A549 (cell line): ENCODE measurements at regions not wholly inside any gene's neighbourhood (a gene's known extent, or its start where the extent isn't known, plus 50 kb on each side); places are given as distances from the start of the nearest gene placed in this dataset.

Experiments
- ATAC-seq, 2 experiments: fragments of 200-7000 bp in 1 of 2; fragments of >200 bp in 1 of 2; cut with Nextera tagmentation in 1 of 2; cut with Tn5 transposase in 1 of 2; 3 replicates each; pipeline versions ENCODE4 v1.8.0 to v1.9.1; 2018 to 2020; ENCODE audit warnings: mild to moderate bottlenecking in 1 of 2, moderate library complexity in 1 of 2
- CTCF ChIA-PET: fragments of 300-600 bp; sonication (Branson Sonifier 250); formaldehyde crosslinking; extraction: SDS; loops from one replicate; lab custom pipeline; 2021; ENCODE audit warnings: antibody characterized with exemption, inconsistent platforms; lab: Yijun Ruan, JAX
- POLR2A ChIA-PET: fragments of 350-600 bp; formaldehyde crosslinking; extraction: SDS; loops from one replicate; lab custom pipeline; 2021; ENCODE audit warnings: antibody characterized with exemption, inconsistent platforms; lab: Yijun Ruan, JAX
- DNase-seq, 2 experiments: peaks; one replicate each; pipeline versions ENCODE4 v3.0.0 to v3.0.0-alpha.2; 2011 to 2016; ENCODE audit warnings: low read depth in 1 of 2, low spot score in 1 of 2
- FAIRE-seq: peaks from 2 replicates; lab custom pipeline; 2011; peaks lifted over from hg19 to GRCh38; lab: Jason Lieb, UNC
- H3K27ac ChIP-seq, 2 experiments: fragments of >200 bp; sonication (Bioruptor Twin); formaldehyde crosslinking; 3 replicates each; pipeline ENCODE4 v1.5.1; 2016 to 2017
- H3K4me1 ChIP-seq: fragments of >200 bp; sonication (Bioruptor Twin); formaldehyde crosslinking; 3 replicates; pipeline ENCODE4 v1.6.1; 2016
- H3K4me2 ChIP-seq: fragments of >200 bp; sonication (Bioruptor Twin); formaldehyde crosslinking; 3 replicates; pipeline ENCODE4 v1.6.1; 2016
- H3K4me3 ChIP-seq: fragments of >200 bp; sonication (Bioruptor Twin); formaldehyde crosslinking; 3 replicates; pipeline ENCODE4 v1.5.1; 2016
- H3K9me3 ChIP-seq: fragments of >200 bp; sonication (Bioruptor Twin); formaldehyde crosslinking; 3 replicates; pipeline ENCODE4 v1.6.1; 2016
- BCL3 ChIP-seq: fragments of >200 bp; sonication (Bioruptor Twin); formaldehyde crosslinking; IDR thresholded peaks from 3 replicates; pipeline ENCODE4 v1.6.1; 2016
- BHLHE40 ChIP-seq: IDR thresholded peaks from 2 replicates; pipeline ENCODE4 v1.6.1; 2012; ENCODE audit warnings: low read depth, low read length, inconsistent platforms
- CEBPB ChIP-seq, 2 experiments: fragments of >200 bp in 1 of 2; sonication (Bioruptor Twin) in 1 of 2; formaldehyde crosslinking in 1 of 2; IDR thresholded peaks; 2 replicates each; pipeline ENCODE4 v1.6.1; 2012 to 2016
- CHD2 ChIP-seq: fragments of 150-350 bp; IDR thresholded peaks from 2 replicates; pipeline ENCODE4 v1.6.1; 2014; ENCODE audit warnings: low read length; ENCODE audit not compliant: partially characterized antibody
- CHD4 ChIP-seq: fragments of 200-600 bp; sonication (generic); IDR thresholded peaks from 2 replicates; pipeline ENCODE4 v1.6.1; 2016; ENCODE audit warnings: antibody characterized with exemption, mild to moderate bottlenecking, borderline replicate concordance
- EHF ChIP-seq: fragments of 250-450 bp; sonication (Bioruptor Pico); IDR thresholded peaks from 2 replicates; pipeline ENCODE4 v1.5.0; 2020; ENCODE audit warnings: mild to moderate bottlenecking
- EHMT2 ChIP-seq: fragments of 200-600 bp; sonication (generic); IDR thresholded peaks from 2 replicates; pipeline ENCODE4 v1.6.1; 2016; ENCODE audit warnings: antibody characterized with exemption, low read depth, mild to moderate bottlenecking, moderate library complexity
- ELK1 ChIP-seq: fragments of 150-350 bp; IDR thresholded peaks from 2 replicates; pipeline ENCODE4 v1.6.1; 2014; ENCODE audit warnings: low read depth, mild to moderate bottlenecking, low read length
- FOXS1 ChIP-seq: fragments of 250-450 bp; sonication (Bioruptor Pico); IDR thresholded peaks from 2 replicates; pipeline ENCODE4 v1.5.0; 2020; ENCODE audit warnings: mild to moderate bottlenecking, moderate library complexity
- GATA3 ChIP-seq: IDR thresholded peaks from 2 replicates; pipeline ENCODE4 v1.6.1; 2012; ENCODE audit warnings: borderline replicate concordance
- HES2 ChIP-seq: fragments of >200 bp; sonication (Bioruptor Twin); formaldehyde crosslinking; IDR thresholded peaks from 2 replicates; pipeline ENCODE4 v1.6.1; 2016
- JUN ChIP-seq, 2 experiments: fragments of >200 bp; sonication (Bioruptor Twin); formaldehyde crosslinking; IDR thresholded peaks; 2 replicates in 1 of 2; 3 replicates in 1 of 2; pipeline ENCODE4 v1.6.1; 2016 to 2017
- JUNB ChIP-seq: fragments of >200 bp; sonication (Bioruptor Twin); formaldehyde crosslinking; IDR thresholded peaks from 2 replicates; pipeline ENCODE4 v1.6.1; 2016
- KDM1A ChIP-seq: fragments of 200-600 bp; sonication (generic); IDR thresholded peaks from 2 replicates; pipeline ENCODE4 v1.6.1; 2016; ENCODE audit warnings: low read depth, mild to moderate bottlenecking
- MAX ChIP-seq: IDR thresholded peaks from 2 replicates; pipeline ENCODE4 v1.6.1; 2012
- MYC ChIP-seq: IDR thresholded peaks from 2 replicates; pipeline ENCODE4 v1.6.1; 2012; ENCODE audit warnings: mild to moderate bottlenecking, inconsistent platforms, low read length, improper control_type of control experiment, borderline replicate concordance
- NPAS2 ChIP-seq: fragments of 250-450 bp; sonication (Bioruptor Pico); IDR thresholded peaks from 2 replicates; pipeline ENCODE4 v1.8.0; 2022; ENCODE audit warnings: mild to moderate bottlenecking, moderate library complexity, borderline replicate concordance
- PBX3 ChIP-seq: IDR thresholded peaks from 2 replicates; pipeline ENCODE4 v1.6.1; 2012
- PHF8 ChIP-seq: fragments of 200-600 bp; sonication (generic); IDR thresholded peaks from 2 replicates; pipeline ENCODE4 v1.6.1; 2016; ENCODE audit warnings: low read depth, mild to moderate bottlenecking, antibody characterized with exemption, moderate library complexity, borderline replicate concordance
- POLR2AphosphoS2 ChIP-seq: conservative IDR thresholded peaks from 2 replicates; pipeline ENCODE4 v1.6.1; 2012; ENCODE audit warnings: low read length, improper control_type of control experiment, inconsistent platforms
- RNF2 ChIP-seq: fragments of 200-600 bp; sonication (generic); IDR thresholded peaks from 2 replicates; pipeline ENCODE4 v1.6.1; 2016; ENCODE audit warnings: low read depth, mild to moderate bottlenecking, antibody characterized with exemption, moderate library complexity, borderline replicate concordance
- ZC3H11A ChIP-seq: fragments of 450-650 bp; IDR thresholded peaks from 2 replicates; pipeline ENCODE4 v1.6.1; 2014; ENCODE audit warnings: antibody characterized with exemption, mild to moderate bottlenecking
- WGBS: methylation state at CpG from one replicate; pipeline ENCODE4 v1.1.6; 2017; ENCODE audit errors: missing lambda C conversion rate; 5-methylcytosine and 5-hydroxymethylcytosine counted together
- TF ChIP-seq, protein P1 (sequence below): fragments of 250-450 bp; sonication (Bioruptor Pico); IDR thresholded peaks from 2 replicates; pipeline ENCODE4 v1.5.0; 2020; ENCODE audit warnings: low read depth, mild to moderate bottlenecking, moderate library complexity

GRCh38 chr12:105573574-105573973 is 243.1 kb downstream of the C12orf75 start (continued):
- TF ChIP-seq CHD2 = no peak
- no peak for TF ChIP-seq ZC3H11A

DNA sequence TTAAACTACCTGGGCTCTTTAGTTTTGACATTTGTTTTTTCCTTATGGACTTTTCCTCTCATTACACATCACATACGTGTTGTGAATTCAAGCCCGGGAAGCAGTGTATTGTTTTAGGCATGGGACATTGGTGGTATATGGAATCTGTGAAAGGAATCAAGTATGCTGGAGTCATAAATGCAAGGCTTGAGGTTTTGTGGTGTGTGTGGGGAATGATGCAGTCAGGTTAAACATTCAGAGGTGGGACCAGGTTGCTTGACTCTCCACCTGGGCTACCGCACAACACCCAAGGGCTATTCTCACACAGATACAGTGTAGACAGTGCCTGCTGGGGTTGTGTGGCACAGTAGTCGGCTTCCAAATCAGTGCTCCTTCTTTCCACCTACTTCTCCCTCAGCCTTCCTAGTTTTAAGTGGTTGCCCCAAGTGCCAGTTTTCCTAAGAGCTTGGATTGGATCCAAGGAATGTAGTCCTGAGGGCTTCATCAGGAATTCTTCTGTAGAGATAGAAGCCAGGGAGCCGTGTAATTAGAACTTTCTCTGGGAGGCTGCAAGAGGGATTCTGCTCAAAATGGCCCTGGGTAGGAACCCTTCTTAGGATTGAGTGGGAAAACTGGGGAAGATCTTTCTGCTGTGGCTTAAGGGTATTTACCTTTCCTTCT is 243.7 kb downstream of the C12orf75 start:
- Histone ChIP-seq H3K4me1 (no peaks in the 10 kb centered on the region), H3K9me3 (no peaks in the 10 kb centered on the region), H3K4me2 (no peak overlapping the region), H3K4me3 (no peak overlapping the region), H3K27ac (no peak overlapping the region)
- ChIA-PET CTCF (no interaction called here), POLR2A (no interaction called here)
- ATAC-seq = no peak
- TF ChIP-seq PBX3 (no peak), MAX (no peak), BHLHE40 (no peak), GATA3 (no peak), EHF (CRISPR knock-in tag) (no peak)
- no peak for DNase-seq
- FAIRE-seq = no peak
- 80% methylated on average over 5 of the region's 5 CpGs for WGBS

DNA sequence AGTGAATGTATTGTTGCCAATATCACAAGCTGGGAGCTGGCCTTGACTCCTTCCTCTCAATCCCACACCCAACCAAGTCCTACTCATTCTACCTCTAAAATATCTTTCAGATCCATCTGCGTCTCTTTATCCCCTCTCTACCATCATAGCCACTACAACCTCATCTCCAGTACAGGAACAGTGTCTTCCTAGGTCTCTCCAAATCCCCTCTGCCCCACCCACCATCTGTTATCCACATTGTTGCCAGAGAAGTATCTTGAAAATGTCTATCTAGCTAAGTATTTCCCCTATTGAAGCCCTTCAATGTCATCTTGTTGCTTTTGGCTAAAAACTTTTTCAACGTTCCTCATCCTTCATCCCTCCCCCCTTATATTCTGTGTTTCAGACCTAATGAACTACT is 244.7 kb downstream of the C12orf75 start:
- ChIA-PET CTCF (interaction anchor here (0.6 to 2.8 kb wide), 2 partner anchors 10 to 60 kb away, joined by 4 to 15 read pairs; no protein-coding TSS in a partner anchor), POLR2A (no interaction called here)
- Histone ChIP-seq H3K4me2 (no peak overlapping the region), H3K9me3 (no peaks in the 10 kb centered on the region), H3K4me3 (no peak overlapping the region), H3K4me1 (no peaks in the 10 kb centered on the region), H3K27ac (no peak overlapping the region)
- DNase-seq = no peak
- no peak for FAIRE-seq
- TF ChIP-seq RNF2 (no peak), JUNB (no peak), POLR2AphosphoS2 (no peak), CHD4 (no peak), FOXS1 (CRISPR knock-in tag) (no peak), EHMT2 (no peak), NPAS2 (CRISPR knock-in tag) (no peak), ELK1 (no peak), ZC3H11A (no peak), KDM1A (no peak), PHF8 (no peak), MYC (no peak), BCL3 (no peak), JUN (IDR thresholded peaks at IDR 0.05) (no peak), PBX3 (no peak), CEBPB (IDR thresholded peaks at IDR 0.05) (no peak), HES2 (no peak)
- TF ChIP-seq, protein P1, sequence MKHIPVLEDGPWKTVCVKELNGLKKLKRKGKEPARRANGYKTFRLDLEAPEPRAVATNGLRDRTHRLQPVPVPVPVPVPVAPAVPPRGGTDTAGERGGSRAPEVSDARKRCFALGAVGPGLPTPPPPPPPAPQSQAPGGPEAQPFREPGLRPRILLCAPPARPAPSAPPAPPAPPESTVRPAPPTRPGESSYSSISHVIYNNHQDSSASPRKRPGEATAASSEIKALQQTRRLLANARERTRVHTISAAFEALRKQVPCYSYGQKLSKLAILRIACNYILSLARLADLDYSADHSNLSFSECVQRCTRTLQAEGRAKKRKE (CRISPR knock-in tag) = no peak
- ATAC-seq = no peak
- WGBS = 67% methylated on average over 2 of the region's 2 CpGs
